T-helper 1 cell treated with Interleukin-12 subunit alpha and Interleukin-12 subunit beta and Interleukin-4 antibody, amounts not matched to agents 30 ng/mL and 1 ng/mL, for 36 hours (primary cell): ENCODE measurements at regions not wholly inside any gene's neighbourhood (a gene's known extent, or its start where the extent isn't known, plus 50 kb on each side); places are given as distances from the start of the nearest gene placed in this dataset.

ENCODE experiments used
- intact Hi-C: fragments of 100-400 bp; cut with micrococcal nuclease; formaldehyde crosslinking; loops from one replicate; pipeline ENCODE4 v1.15.1; 2024

- intact Hi-C loops: no loop called here
These were observed 74.3 kb upstream of the SERP2 start for GRCh38 chr13:44299152-44299943.

DNA sequence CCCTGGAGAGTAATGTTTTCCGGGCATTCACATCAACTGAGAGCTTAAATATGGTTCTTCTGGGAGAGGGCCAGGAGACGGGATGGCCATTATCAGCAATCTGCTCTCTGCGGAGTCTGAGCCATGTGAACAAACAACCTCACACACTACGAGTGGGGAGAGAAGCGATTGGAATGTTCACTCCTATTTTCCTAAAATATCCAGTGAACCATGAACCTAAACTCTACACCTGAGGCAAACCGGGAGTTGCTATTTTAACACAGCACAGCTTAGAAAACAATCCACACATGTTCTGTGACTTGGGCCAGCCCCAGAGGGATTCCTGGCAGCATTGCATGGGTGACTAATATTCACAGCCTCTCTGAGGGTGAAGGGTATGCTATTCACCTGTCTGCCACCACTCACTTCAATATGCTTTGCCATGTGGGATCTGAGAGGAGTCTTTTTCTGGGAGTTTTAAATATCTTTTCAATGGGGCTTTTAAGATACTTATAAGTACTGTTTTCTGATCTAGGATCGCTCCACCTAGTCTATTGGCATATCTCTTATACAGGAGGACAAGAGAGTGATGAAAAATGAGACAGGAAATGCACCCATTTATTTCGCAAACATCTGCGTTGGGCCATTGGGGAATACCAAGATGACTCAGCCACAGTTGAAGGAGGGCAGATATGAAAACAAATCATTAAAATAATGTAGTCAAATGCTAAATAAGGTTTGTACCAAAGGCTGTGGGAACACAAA, 72.6 kb upstream of the SERP2 start:
- intact Hi-C loops: loop anchor here (1.0 to 2.0 kb wide), 5 partner anchors 26 to 134 kb away; no protein-coding TSS in a partner anchor

DNA sequence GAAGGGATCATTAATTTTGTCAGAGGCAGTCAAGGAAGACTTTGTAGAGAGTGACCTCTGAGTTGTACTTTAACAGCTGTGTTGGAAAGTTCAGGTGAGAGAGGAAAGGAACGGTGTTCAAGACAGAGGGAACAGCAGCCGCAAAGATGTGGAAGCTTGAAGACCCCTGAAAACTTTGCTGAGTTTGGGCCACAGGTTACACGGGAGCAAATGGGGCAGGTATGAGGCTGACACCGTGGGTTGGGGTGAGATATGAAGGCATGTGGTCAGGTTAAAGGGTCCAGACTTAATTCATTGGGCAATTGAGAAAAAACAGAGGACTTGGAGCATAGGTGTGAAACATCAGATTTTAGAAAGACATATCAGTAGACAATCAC, 72.0 kb upstream of the SERP2 start:
- intact Hi-C loops: loop anchor here (1.0 to 2.0 kb wide), 5 partner anchors 27 to 134 kb away; no protein-coding TSS in a partner anchor

DNA sequence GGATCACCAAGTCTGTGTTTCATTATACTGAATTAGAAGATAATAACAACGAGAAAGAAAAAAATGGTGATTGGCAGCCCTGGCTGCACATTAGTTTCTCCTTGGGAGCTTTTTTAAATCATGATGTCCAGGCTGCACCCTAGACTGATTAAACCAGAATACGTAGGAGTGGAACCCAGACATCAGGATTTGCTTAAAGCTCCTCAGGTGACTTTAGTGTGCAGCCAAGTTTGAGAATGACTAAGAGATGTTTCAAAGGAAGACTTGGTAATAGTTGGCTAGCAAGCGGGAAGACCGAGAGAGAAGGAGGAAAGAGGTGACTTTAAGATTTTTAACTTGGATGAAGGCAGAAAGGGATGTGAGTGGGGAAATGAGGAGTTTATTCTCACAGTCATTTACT, 71.4 kb upstream of the SERP2 start:
- intact Hi-C loops: no loop called here

DNA sequence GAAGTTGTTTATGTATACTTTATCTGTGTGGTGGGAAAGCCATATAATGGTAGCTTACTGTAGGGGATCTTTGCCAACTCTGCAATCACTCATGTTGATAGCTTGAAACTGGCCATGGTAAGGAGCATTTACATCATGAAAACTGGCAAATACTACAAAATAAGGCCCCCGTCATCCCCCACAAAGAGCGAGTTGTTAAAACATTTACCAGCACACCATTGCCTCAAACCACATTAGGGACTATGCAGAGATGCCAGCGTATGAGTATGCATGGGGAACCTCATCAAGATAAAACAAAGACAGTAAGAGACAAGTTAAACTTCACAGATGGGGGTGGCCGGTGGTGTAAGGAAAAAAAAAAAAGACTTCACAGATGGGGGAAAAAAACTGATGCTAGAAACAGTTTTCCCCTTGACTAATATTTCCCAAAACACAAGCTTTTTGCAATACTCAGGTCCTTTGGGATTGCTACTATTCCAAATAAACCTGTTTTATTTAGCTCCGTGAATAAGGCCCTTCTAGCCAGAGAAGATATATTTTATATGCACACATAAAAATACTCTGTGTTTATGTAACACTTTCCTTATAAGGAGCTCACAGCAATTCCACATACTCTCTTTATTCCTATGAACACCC, 70.6 kb upstream of the SERP2 start:
- intact Hi-C loops: no loop called here

DNA sequence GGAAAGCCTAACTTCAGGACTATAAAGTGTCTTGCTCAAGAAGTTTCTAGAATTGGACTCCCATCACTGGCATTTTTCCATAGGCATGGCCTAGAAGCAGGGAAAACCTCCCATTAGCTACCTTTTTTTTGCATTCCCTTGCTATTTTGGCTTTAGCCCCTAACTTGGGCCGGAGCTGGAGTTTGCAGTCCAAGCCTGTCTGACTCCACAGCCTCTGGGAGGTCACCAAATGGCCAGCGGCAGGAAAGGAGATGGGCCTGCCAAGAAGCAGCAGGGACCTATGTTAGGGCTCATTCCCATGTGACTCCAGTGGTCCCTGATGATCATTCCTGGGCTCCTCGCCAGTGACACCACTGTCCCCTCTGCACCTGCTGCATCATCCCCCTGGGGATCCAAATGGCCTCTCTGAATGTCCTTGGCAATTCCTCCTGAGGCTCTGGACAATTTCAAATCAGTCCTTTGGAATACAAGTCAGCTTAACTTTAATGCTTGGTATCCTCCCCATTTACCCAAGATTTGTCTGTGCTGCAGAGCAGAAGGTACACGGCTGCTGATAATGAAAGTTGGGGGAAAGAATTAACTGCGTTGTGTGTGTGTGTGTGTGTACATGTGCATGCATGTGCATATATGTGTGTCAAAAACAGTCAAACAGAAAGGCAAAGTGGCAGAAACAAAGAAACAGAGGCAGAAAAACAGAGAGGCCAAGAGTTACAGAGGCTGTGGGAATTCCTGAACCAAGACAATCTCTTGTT, 69.8 kb upstream of the SERP2 start:
- intact Hi-C loops: no loop called here

- intact Hi-C loops: no loop called here
These were observed 69.2 kb upstream of the SERP2 start for GRCh38 chr13:44304433-44304725.

GRCh38 chr13:44305286-44305685, 68.3 kb upstream of the SERP2 start:
- intact Hi-C loops: no loop called here

DNA sequence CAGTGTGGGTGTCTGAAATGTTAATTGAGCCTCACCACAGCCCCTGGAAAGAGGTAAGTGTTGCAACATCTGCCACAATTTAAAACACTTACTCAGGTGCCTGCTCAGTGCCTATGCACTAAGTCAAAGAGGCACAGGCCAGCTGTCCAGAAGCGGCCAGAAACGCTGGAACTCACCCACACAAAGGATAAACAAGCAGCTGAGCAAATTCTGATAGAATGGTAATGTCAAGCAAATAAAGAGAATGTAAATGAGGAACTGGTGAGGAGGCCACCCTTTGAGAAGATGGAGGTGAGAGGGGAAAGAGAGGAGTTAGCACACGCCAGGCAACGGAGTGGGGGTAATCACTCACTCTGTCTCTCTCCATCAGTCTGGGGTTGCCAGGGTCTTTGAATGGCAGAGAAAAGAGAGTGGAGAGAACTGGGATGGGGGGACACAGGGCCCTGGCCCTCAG, 67.7 kb upstream of the SERP2 start:
- intact Hi-C loops: no loop called here

DNA sequence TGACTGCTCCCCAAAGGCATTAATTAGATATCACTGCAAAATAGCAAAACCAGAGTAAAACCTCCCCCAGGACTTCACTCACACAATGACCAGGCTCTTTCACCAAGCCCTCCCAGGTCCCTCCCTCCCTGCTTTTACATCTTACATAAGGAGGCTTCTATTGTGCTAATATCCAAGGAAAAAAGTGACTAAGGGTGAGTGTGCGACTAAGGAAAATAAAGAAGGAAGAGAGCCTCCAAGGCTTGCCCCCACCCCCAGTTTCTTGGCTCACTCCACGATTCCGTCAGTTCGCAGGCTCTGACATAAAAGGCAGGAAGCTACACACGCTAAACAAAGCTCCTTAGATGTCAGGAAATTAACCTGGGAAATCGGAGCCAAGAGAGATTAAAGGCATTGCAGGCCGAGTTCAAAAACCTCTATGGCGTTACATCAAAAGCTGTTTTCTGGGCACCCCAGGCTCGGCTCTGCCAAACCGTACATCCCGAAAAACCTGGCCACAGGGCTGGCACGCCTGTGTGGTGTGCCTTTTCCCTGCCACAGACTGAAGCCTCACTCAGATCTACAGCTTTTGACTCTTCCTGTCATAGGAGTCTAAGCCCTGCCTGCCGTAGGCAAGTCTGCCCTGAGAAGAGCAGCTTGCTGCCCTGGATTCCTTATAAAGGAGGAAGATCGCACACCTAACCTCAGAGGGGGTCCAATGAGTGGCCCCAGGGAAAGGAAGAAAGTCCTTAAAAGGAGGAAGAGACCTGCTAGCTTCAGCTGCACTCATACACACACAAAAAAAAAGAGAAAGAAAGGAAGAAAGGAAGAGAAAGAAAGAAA, 67.0 kb upstream of the SERP2 start:
- intact Hi-C loops: no loop called here

- intact Hi-C loops: no loop called here
These were observed 66.4 kb upstream of the SERP2 start for GRCh38 chr13:44307255-44307654.

- intact Hi-C loops: no loop called here
These were observed 65.8 kb upstream of the SERP2 start for GRCh38 chr13:44307844-44308243.

GRCh38 chr13:44308352-44308751, 65.3 kb upstream of the SERP2 start:
- intact Hi-C loops: no loop called here

DNA sequence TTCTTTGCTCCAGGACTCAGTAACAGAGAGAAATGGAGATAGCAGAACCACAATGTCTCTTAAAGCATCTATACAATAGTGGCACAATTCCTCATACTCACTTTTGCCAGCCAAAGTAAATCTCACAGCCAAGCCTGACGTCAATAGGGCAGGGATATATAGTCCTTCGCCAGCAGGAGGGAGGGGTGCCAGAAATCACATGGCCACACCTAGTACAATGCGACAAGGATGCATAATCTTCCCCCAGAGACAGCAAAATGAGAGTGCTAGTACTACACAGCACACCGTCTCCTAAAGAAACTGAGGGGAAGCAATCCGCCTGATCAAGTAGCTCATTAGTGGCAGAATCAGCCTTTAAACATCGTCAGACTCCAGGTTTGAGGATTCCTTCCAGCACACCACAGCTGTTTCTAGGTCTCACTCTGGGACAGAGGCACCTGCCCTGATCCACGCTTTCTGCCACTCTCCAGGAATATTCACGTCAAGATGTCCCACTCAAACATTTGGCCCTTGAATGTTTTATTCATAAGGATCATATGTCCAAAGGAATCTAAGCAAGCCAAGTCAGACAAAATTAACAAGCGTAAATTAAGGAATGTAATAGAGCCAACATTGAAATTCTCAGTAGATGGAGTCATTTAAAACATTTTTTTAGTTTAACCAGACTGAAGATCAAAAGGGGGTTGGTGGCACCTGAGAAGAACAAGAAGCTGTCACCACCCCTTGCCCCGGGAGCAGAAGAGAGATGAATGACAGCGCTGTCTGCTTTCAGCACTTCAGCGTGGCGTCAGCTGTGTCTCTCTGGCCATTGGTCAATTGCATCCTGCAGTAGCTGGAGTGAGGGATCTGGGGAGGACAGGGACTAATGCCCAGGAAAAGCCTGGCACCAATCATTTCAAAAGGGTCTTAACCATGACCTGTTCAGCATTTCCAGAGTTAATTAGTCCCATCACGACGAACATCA, 63.5 kb upstream of the SERP2 start:
- intact Hi-C loops: no loop called here

DNA sequence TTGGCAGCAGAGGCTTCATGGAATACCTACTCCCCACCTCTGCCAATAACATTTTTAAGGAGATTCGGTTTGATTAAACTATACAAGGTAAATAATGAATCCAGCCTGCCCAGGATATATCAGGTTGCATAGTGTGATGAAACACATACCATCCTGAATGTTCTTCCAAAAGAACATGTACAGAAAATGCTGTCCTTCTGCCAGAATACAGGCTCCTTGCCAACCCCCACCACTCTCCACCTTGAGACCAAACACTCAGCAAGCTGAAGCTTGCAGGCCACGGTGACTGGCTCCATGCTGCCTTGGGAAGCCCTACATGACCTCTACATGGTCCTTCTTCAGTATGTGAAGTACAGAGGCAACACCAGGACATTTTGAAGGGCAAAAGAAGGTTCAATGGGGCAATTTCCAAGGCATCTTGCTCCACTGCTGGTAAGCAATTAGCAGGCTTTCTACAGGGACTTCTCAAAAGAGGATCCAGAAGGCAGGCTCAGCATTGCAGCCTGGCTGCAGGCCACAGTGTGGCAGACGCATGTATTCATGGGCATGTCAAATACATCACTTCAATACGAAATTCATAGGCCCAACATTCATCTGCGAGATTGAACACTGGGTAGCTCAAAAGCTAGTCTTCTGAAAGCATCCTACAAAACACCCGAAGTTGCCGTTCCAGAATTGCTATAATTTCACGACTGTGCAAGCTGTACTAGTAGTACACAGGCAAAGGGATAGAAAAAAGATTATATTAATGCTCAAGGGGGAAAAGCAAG, 62.4 kb upstream of the SERP2 start:
- intact Hi-C loops: no loop called here

- intact Hi-C loops: no loop called here
These were observed 61.5 kb upstream of the SERP2 start for GRCh38 chr13:44312131-44312530.

DNA sequence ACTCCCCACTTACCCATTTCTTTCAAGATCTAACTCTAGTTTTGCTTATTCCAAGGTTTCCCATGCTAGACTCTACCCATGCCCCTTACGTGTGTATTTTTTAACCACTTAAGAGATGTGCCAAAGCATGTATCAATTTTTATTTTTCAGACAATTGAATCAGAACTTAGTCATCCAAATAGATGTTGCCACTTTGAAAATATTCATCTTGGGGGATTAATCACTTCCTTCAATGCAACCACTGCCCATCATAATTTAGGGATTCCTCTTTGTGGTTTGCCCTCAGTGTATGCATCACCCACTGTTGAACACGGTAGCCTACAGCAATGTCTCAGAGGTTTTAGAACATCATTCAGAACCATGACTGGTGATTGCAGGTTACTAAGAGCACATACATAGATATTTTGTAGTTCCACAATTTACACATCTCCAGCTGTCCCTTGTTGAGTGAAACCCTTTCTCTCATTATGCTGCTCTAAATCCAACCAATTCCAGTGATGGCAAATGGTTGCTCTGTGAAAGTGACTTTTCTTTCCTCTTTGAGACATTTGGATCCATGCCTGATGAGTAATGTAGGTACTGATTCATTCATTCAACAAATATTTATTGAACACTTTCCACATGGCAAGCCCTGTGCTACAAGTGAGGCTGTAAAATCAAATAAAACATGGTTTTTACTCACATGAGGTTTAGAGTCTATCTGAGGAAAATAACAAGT, 60.6 kb upstream of the SERP2 start:
- intact Hi-C loops: no loop called here

GRCh38 chr13:44313674-44314073, 60.0 kb upstream of the SERP2 start:
- intact Hi-C loops: no loop called here
